GM12878 (cell line): ENCODE measurements at regions not wholly inside any gene's neighbourhood (a gene's known extent, or its start where the extent isn't known, plus 50 kb on each side); places are given as distances from the start of the nearest gene placed in this dataset.

Source experiments
- ATAC-seq: fragments of 200-7000 bp; cut with Tn5 transposase; 3 replicates; pipeline ENCODE4 v1.9.1; 2020; ENCODE audit warnings: mild to moderate bottlenecking, moderate library complexity
- BruUV-seq: library from RNA; stranded (reverse); fragments of 400-500 nt; replicated peaks from 2 replicates; lab custom pipeline; 2021; lab: Mats Ljungman, UMichigan
- CTCF ChIA-PET: fragments of 300-600 bp; sonication (Branson Sonifier 250); formaldehyde crosslinking; extraction: SDS; loops from one replicate; lab custom pipeline; 2021; ENCODE audit warnings: inconsistent platforms; lab: Yijun Ruan, JAX
- POLR2A ChIA-PET: fragments of 350-600 bp; formaldehyde crosslinking; extraction: SDS; loops from one replicate; lab custom pipeline; 2021; ENCODE audit warnings: inconsistent platforms; lab: Charles Lee
- RAD21 ChIA-PET: fragments of 300-600 bp; sonication (Branson Sonifier 250); formaldehyde crosslinking; loops from one replicate; lab custom pipeline; 2023; ENCODE audit warnings: antibody characterized with exemption; ENCODE audit not compliant: unreplicated experiment; lab: Charles Lee
- SMC1A ChIA-PET: fragments of 300-600 bp; sonication (Branson Sonifier 250); formaldehyde crosslinking; loops from one replicate; lab custom pipeline; 2023; ENCODE audit not compliant: unreplicated experiment, uncharacterized antibody; lab: Charles Lee
- DNase-seq: peaks from one replicate; pipeline ENCODE4 v3.0.0-alpha.2; 2011; ENCODE audit warnings: low read depth, low spot score
- FAIRE-seq: peaks from 3 replicates; lab custom pipeline; 2011; peaks lifted over from hg19 to GRCh38; lab: Jason Lieb, UNC
- H2AFZ ChIP-seq: 2 replicates; pipeline ENCODE4 v1.6.0; 2011; ENCODE audit warnings: low read depth, low read length, control low read depth; ENCODE audit not compliant: control insufficient read depth
- H3K27ac ChIP-seq: 2 replicates; pipeline ENCODE4 v1.5.1; 2011; ENCODE audit warnings: control low read depth; ENCODE audit not compliant: control insufficient read depth, insufficient read depth
- H3K27me3 ChIP-seq, 2 experiments: replicated peaks in 1 of 2; 2 replicates each; pipeline versions ENCODE4 v1.6.0 to v1.6.1; 2011; ENCODE audit warnings: low read length in 1 of 2; ENCODE audit not compliant: control insufficient read depth in 2 of 2, insufficient read depth in 2 of 2
- H3K36me3 ChIP-seq, 2 experiments: 2 replicates each; pipeline ENCODE4 v1.5.1; 2011; ENCODE audit warnings: low read length in 1 of 2; ENCODE audit not compliant: control insufficient read depth in 2 of 2, insufficient read depth in 2 of 2
- H3K4me1 ChIP-seq: 2 replicates; pipeline ENCODE4 v1.6.1; 2011; ENCODE audit warnings: mild to moderate bottlenecking, low read length, moderate library complexity, mixed read lengths; ENCODE audit not compliant: control insufficient read depth, insufficient read depth
- H3K4me2 ChIP-seq: 2 replicates; pipeline ENCODE4 v1.6.0; 2011; ENCODE audit warnings: control low read depth; ENCODE audit not compliant: control insufficient read depth, insufficient read depth
- H3K4me3 ChIP-seq: fragments of 200-600 bp; sonication (generic); 2 replicates; pipeline ENCODE4 v1.5.1; 2016
- H3K79me2 ChIP-seq: 2 replicates; pipeline ENCODE4 v1.6.0; 2011; ENCODE audit warnings: low read length; ENCODE audit not compliant: control insufficient read depth, insufficient read depth
- H3K9ac ChIP-seq: 2 replicates; pipeline ENCODE4 v1.8.0; 2011; ENCODE audit warnings: low read length, control low read depth, mixed read lengths; ENCODE audit not compliant: control insufficient read depth, insufficient read depth
- H3K9me3 ChIP-seq: replicated peaks from 3 replicates; pipeline ENCODE4 v1.5.1; 2011; ENCODE audit warnings: mild to moderate bottlenecking, low read length; ENCODE audit not compliant: control insufficient read depth, insufficient read depth
- H4K20me1 ChIP-seq: 2 replicates; pipeline ENCODE4 v1.6.0; 2011; ENCODE audit not compliant: control insufficient read depth, insufficient read depth
- BHLHE40 ChIP-seq, 2 experiments: fragments of 450-650 bp in 1 of 2; IDR thresholded peaks; 2 replicates each; pipeline ENCODE4 v1.6.1; 2011 to 2017; ENCODE audit warnings: low read depth in 2 of 2, borderline replicate concordance in 1 of 2, improper control_type of control experiment in 1 of 2, low read length in 1 of 2, mild to moderate bottlenecking in 1 of 2
- EGR1 ChIP-seq, 2 experiments: IDR thresholded peaks; 1 replicate in 1 of 2; 2 replicates in 1 of 2; pipeline ENCODE4 v1.6.1; 2011 to 2012; ENCODE audit warnings: low read depth in 2 of 2, low read length in 2 of 2, borderline replicate concordance in 1 of 2, mild to moderate bottlenecking in 1 of 2, moderate library complexity in 1 of 2
- ESRRA ChIP-seq: IDR thresholded peaks from 2 replicates; pipeline ENCODE4 v1.6.1; 2012; ENCODE audit warnings: mild to moderate bottlenecking, low read length, improper control_type of control experiment
- GATAD2B ChIP-seq: fragments of 450-650 bp; conservative IDR thresholded peaks from 2 replicates; pipeline ENCODE4 v1.6.1; 2017; ENCODE audit warnings: low read depth, mild to moderate bottlenecking, moderate library complexity
- IKZF1 ChIP-seq: fragments of 450-650 bp; conservative IDR thresholded peaks from 2 replicates; pipeline ENCODE4 v1.6.1; 2017; ENCODE audit warnings: antibody characterized with exemption, mild to moderate bottlenecking
- JUNB ChIP-seq: IDR thresholded peaks from 2 replicates; pipeline ENCODE4 v1.6.1; 2016; ENCODE audit warnings: antibody characterized with exemption, mild to moderate bottlenecking
- KDM1A ChIP-seq: fragments of 200-600 bp; sonication (generic); IDR thresholded peaks from 2 replicates; pipeline ENCODE4 v1.6.1; 2016; ENCODE audit warnings: borderline replicate concordance
- MEF2A ChIP-seq: IDR thresholded peaks from 2 replicates; pipeline ENCODE4 v1.6.1; 2011; ENCODE audit warnings: low read depth, mild to moderate bottlenecking, low read length, moderate library complexity; ENCODE audit not compliant: insufficient read depth
- NFYA ChIP-seq: IDR thresholded peaks from 2 replicates; pipeline ENCODE4 v1.6.1; 2011; ENCODE audit warnings: low read depth, mild to moderate bottlenecking, low read length, improper control_type of control experiment, borderline replicate concordance
- PKNOX1 ChIP-seq: fragments of 450-650 bp; IDR thresholded peaks from 2 replicates; pipeline ENCODE4 v1.6.1; 2016; ENCODE audit warnings: mild to moderate bottlenecking
- RAD51 ChIP-seq: fragments of 450-650 bp; IDR thresholded peaks from 2 replicates; pipeline ENCODE4 v1.6.1; 2016; ENCODE audit warnings: moderate library complexity, mild to moderate bottlenecking, inconsistent platforms
- RBBP5 ChIP-seq: fragments of 200-600 bp; sonication (generic); conservative IDR thresholded peaks from 2 replicates; pipeline ENCODE4 v1.6.1; 2016
- RELA ChIP-seq: fragments of 450-650 bp; IDR thresholded peaks from 2 replicates; pipeline ENCODE4 v1.8.0; 2014; ENCODE audit warnings: borderline replicate concordance; ENCODE audit not compliant: partially characterized antibody
- SIN3A ChIP-seq: IDR thresholded peaks from 2 replicates; pipeline ENCODE4 v1.6.1; 2012; ENCODE audit warnings: low read depth, low read length, improper control_type of control experiment
- SREBF2 ChIP-seq: IDR thresholded peaks from 2 replicates; pipeline ENCODE4 v1.6.1; 2012; ENCODE audit warnings: mild to moderate bottlenecking, low read length
- YBX1 ChIP-seq: fragments of 450-650 bp; IDR thresholded peaks from 2 replicates; pipeline ENCODE4 v1.6.1; 2016; ENCODE audit warnings: antibody characterized with exemption
- WGBS: methylation state at CpG from one replicate; pipeline ENCODE4 v1.1.6; 2016; ENCODE audit warnings: low lambda C conversion rate; ENCODE audit not compliant: insufficient replicate concordance, insufficient coverage; ENCODE audit errors: missing lambda C conversion rate; 5-methylcytosine and 5-hydroxymethylcytosine counted together
- in situ Hi-C: fragments of 300-500 bp; cut with MboI; formaldehyde crosslinking; loops from 9 replicates; pipeline ENCODE4 v1.14.3; 2018; ENCODE audit warnings: mixed read lengths
- intact Hi-C: fragments of 100-400 bp; cut with micrococcal nuclease; formaldehyde crosslinking; loops from one replicate; pipeline ENCODE4 v1.14.2; 2022; ENCODE audit not compliant: unreplicated experiment
- TF ChIP-seq, protein P1 (sequence below): IDR thresholded peaks from 2 replicates; pipeline ENCODE4 v1.6.1; 2011; ENCODE audit warnings: mild to moderate bottlenecking, low read depth, low read length, moderate library complexity; ENCODE audit not compliant: insufficient replicate concordance
- TF ChIP-seq, protein P2 (sequence below): fragments of 450-650 bp; IDR thresholded peaks from 2 replicates; pipeline ENCODE4 v1.6.1; 2017; ENCODE audit warnings: antibody characterized with exemption, mild to moderate bottlenecking, moderate library complexity

DNA sequence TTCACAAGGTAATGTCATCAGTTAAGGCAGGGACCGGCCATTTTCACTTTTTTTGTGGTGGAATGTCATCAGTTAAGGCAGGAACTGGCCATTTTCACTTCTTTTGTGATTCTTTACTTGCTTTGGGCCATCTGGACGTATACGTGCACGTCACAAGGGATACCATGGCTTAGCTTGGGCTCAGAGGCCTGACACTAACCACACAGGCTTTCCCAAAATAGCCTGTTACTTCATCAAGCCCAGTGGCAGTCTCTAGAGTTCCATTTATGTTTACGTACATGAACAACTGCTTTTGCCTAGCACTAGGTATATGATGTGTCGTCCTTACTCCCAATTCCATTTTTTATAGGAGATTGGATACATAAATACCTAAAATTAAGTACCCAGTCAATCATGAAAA lies 237.9 kb downstream of the C7orf25 start (continued):
- no peak for TF ChIP-seq PKNOX1
- no peak for TF ChIP-seq SREBF2
- no peak for TF ChIP-seq RBBP5
- TF ChIP-seq SIN3A, result no peak
- no peak for TF ChIP-seq IKZF1
- TF ChIP-seq MEF2A, result no peak
- TF ChIP-seq RAD51, result no peak
- TF ChIP-seq, protein P1, sequence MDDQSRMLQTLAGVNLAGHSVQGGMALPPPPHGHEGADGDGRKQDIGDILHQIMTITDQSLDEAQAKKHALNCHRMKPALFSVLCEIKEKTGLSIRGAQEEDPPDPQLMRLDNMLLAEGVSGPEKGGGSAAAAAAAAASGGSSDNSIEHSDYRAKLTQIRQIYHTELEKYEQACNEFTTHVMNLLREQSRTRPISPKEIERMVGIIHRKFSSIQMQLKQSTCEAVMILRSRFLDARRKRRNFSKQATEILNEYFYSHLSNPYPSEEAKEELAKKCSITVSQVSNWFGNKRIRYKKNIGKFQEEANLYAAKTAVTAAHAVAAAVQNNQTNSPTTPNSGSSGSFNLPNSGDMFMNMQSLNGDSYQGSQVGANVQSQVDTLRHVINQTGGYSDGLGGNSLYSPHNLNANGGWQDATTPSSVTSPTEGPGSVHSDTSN, result no peak
- TF ChIP-seq BHLHE40 (IDR thresholded peaks at IDR 0.05; ENCODE audit: borderline replicate concordance in 1 of 2, low read depth in 2 of 2, low read length in 1 of 2), result no peak

- BruUV-seq, result no TSS peak
- no peak overlapping the region for H3K27ac ChIP-seq
- WGBS, result 0% methylated on average over 2 of the region's 2 CpGs
- CTCF ChIA-PET, result interaction anchor here (0.9 kb wide), 1 partner anchor 17 kb away, joined by 3 read pairs; no protein-coding TSS in a partner anchor
- FAIRE-seq, result no peak
- H3K4me2 ChIP-seq, result no peak overlapping the region
- intact Hi-C loops, result no loop called here
- no peaks in the 10 kb centered on the region for H4K20me1 ChIP-seq
- SMC1A ChIA-PET, result interaction anchor here (0.8 kb wide), 1 partner anchor 20 kb away, joined by 3 read pairs; no protein-coding TSS in a partner anchor
- H3K27me3 ChIP-seq, result no peaks in the 10 kb centered on the region
- RAD21 ChIA-PET, result no interaction called here
- H2AFZ ChIP-seq, result no peak overlapping the region
- no peak for DNase-seq
- no peak overlapping the region for H3K4me3 ChIP-seq
- POLR2A ChIA-PET, result no interaction called here
- in situ Hi-C loops, result no loop called here
- ATAC-seq, result no peak
- no peak overlapping the region for H3K9ac ChIP-seq
- H3K36me3 ChIP-seq, result no peaks in the 10 kb centered on the region
- TF ChIP-seq KDM1A (no peak), GATAD2B (no peak), NFYA (no peak), EGR1 (IDR thresholded peaks at IDR 0.05; ENCODE audit: borderline replicate concordance in 1 of 2, low read depth in 2 of 2, low read length in 2 of 2) (no peak), JUNB (no peak), ESRRA (no peak), YBX1 (no peak), RELA (no peak)
- TF ChIP-seq, protein P2, sequence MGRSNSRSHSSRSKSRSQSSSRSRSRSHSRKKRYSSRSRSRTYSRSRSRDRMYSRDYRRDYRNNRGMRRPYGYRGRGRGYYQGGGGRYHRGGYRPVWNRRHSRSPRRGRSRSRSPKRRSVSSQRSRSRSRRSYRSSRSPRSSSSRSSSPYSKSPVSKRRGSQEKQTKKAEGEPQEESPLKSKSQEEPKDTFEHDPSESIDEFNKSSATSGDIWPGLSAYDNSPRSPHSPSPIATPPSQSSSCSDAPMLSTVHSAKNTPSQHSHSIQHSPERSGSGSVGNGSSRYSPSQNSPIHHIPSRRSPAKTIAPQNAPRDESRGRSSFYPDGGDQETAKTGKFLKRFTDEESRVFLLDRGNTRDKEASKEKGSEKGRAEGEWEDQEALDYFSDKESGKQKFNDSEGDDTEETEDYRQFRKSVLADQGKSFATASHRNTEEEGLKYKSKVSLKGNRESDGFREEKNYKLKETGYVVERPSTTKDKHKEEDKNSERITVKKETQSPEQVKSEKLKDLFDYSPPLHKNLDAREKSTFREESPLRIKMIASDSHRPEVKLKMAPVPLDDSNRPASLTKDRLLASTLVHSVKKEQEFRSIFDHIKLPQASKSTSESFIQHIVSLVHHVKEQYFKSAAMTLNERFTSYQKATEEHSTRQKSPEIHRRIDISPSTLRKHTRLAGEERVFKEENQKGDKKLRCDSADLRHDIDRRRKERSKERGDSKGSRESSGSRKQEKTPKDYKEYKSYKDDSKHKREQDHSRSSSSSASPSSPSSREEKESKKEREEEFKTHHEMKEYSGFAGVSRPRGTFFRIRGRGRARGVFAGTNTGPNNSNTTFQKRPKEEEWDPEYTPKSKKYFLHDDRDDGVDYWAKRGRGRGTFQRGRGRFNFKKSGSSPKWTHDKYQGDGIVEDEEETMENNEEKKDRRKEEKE, result no peak
- no peaks in the 10 kb centered on the region for H3K79me2 ChIP-seq
- no peaks in the 10 kb centered on the region for H3K4me1 ChIP-seq
- no peaks in the 10 kb centered on the region for H3K9me3 ChIP-seq
These were observed 239.4 kb downstream of the C7orf25 start for GRCh38 chr7:42672339-42672999.
